ENCODE measurements at regions not wholly inside any gene's neighbourhood (a gene's known extent, or its start where the extent isn't known, plus 50 kb on each side); places are given as distances from the start of the nearest gene placed in this dataset.

DNA sequence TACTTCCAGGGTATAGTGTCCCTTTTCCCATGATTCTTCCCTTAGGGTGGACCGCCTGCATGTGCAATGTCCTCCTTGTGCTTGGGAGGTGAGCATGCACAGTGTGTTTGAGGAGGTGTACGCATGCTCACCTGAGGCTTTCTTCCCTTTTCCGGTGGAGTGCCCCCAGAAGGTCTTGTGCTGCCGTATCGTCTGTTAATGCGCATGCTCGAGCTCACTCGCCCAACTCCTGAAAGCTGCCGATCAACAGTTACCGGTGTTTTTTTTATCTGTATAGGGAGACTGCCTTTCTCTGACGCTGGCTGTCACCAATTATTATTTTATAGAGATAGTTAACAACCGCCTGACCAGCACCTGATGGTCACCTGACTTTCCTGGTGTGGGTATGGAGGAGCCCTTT is 458.8 kb upstream of the MEX3C start:
- H3K4me3 ChIP-seq = no peak overlapping the region
- DNase-seq = no peak
- H3K4me1 ChIP-seq = no peaks in the 10 kb centered on the region
- TF ChIP-seq POLR2A (IDR thresholded peaks at IDR 0.05) = no peak
- TF ChIP-seq, protein P1, sequence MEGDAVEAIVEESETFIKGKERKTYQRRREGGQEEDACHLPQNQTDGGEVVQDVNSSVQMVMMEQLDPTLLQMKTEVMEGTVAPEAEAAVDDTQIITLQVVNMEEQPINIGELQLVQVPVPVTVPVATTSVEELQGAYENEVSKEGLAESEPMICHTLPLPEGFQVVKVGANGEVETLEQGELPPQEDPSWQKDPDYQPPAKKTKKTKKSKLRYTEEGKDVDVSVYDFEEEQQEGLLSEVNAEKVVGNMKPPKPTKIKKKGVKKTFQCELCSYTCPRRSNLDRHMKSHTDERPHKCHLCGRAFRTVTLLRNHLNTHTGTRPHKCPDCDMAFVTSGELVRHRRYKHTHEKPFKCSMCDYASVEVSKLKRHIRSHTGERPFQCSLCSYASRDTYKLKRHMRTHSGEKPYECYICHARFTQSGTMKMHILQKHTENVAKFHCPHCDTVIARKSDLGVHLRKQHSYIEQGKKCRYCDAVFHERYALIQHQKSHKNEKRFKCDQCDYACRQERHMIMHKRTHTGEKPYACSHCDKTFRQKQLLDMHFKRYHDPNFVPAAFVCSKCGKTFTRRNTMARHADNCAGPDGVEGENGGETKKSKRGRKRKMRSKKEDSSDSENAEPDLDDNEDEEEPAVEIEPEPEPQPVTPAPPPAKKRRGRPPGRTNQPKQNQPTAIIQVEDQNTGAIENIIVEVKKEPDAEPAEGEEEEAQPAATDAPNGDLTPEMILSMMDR (IDR thresholded peaks at IDR 0.05) = no peak
- no peak overlapping the region for H3K27ac ChIP-seq
- H3K9me3 ChIP-seq = no peaks in the 10 kb centered on the region
- H3K36me3 ChIP-seq = no peaks in the 10 kb centered on the region
- no peaks in the 10 kb centered on the region for H3K27me3 ChIP-seq
- intact Hi-C loops (cut with DNase I; ENCODE audit: low total_unique reads) = no loop called here

DNA sequence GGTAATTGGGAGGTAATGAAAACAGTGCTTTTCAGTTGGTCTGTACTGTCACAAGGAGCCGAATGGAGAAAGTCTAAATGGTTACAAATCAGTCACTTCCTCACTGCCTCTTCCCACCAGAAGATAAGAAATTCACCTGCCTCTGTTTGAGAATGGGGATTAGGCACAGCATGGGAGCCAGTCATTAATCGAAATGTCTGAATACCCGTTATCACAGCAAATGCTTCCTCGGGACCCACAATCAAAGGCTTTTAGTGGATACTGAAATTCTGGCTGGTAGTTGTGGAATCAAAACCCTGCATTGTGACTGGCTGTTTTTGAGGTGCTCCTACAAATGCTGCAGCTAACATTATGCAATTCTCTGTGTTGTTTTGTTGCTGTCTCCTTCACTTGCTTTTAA is 461.0 kb upstream of the MEX3C start:
- DNase-seq = no peak
- no peaks in the 10 kb centered on the region for H3K36me3 ChIP-seq
- no peak overlapping the region for H3K27ac ChIP-seq
- TF ChIP-seq, protein P1 (IDR thresholded peaks at IDR 0.05) = no peak
- TF ChIP-seq POLR2A (IDR thresholded peaks at IDR 0.05) = no peak
- no peaks in the 10 kb centered on the region for H3K9me3 ChIP-seq
- intact Hi-C loops (cut with DNase I; ENCODE audit: low total_unique reads) = no loop called here
- no peak overlapping the region for H3K4me3 ChIP-seq
- H3K27me3 ChIP-seq = no peaks in the 10 kb centered on the region
- no peaks in the 10 kb centered on the region for H3K4me1 ChIP-seq

DNA sequence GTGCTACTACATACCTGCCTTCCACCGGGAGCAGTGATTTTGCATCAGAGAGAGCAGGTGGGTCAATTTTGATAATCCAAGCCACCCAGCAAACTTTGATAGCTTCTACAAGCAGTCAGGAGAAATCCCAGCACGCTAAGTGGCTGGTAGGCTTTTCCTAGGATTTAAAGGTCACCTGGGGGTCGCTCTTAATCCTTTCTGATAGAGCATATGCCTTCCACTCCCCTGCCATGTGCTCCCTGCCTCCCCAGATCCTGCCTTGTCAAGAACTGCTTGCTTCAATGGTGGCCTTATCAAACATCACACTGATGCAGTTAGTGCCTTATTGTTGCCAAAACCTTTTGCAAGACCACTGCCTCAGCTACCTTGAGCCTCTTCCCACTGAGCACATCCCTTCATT is 462.3 kb upstream of the MEX3C start:
- intact Hi-C loops (cut with DNase I; ENCODE audit: low total_unique reads) = no loop called here

DNA sequence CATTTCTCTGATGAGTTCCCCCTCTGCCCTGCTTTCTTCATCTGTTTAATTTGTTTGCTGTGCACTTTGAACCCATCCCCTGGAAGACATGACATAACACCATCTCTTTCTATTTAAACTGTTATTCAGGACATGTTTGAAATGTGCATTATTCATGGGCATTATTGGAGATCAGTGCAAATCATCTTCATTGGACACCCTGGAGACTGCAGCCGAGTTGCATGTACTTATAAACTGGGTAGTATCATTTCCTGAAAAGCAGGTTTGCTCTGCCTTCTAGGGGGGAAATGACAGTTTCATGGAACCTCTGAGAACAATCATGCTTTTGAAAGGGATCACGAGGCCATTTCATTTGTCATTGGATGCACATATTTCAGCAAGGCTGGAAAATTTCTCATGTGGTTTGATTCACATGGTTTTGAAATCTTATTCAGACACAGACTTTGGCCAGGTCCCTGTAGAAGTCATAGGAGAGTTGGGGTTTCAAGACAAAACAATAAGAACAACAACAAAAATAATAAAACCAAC is 462.8 kb upstream of the MEX3C start:
- DNase-seq = no peak
- Histone ChIP-seq H3K4me1 (no peaks in the 10 kb centered on the region), H3K27me3 (no peaks in the 10 kb centered on the region), H3K9me3 (no peaks in the 10 kb centered on the region), H3K36me3 (no peaks in the 10 kb centered on the region), H3K4me3 (no peak overlapping the region), H3K27ac (no peak overlapping the region)
- TF ChIP-seq POLR2A (IDR thresholded peaks at IDR 0.05) = no peak
- TF ChIP-seq, protein P1 (IDR thresholded peaks at IDR 0.05) = no peak
- intact Hi-C loops (cut with DNase I; ENCODE audit: low total_unique reads) = no loop called here

More for the DNA sequence above, 462.3 kb upstream of the MEX3C start:
- DNase-seq = no peak
- no peaks in the 10 kb centered on the region for H3K27me3 ChIP-seq
- no peak overlapping the region for H3K4me3 ChIP-seq
- no peaks in the 10 kb centered on the region for H3K36me3 ChIP-seq
- no peaks in the 10 kb centered on the region for H3K4me1 ChIP-seq
- H3K27ac ChIP-seq = no peak overlapping the region
- TF ChIP-seq, protein P1 (IDR thresholded peaks at IDR 0.05) = no peak
- TF ChIP-seq POLR2A (IDR thresholded peaks at IDR 0.05) = no peak
- H3K9me3 ChIP-seq = no peaks in the 10 kb centered on the region

DNA sequence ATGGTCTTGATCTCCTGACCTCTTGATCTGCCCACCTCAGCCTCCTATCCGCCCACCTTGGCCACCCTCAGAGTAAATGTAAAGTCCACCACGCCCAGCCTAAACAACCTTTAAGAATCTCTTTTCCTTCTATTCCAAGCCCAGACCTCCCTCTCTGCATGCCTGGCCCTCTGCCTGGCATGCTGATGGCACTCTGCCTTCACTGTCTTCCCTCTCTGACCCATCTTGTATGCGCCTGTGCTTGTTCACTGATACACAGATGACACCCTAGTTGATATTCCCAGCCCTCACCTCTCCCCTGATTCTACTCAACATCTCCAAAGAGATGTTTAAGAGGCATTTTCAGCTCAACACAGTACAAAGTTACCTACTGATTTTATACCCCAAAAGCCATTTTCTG is 466.8 kb upstream of the MEX3C start:
- H3K27ac ChIP-seq = no peak overlapping the region
- no peaks in the 10 kb centered on the region for H3K9me3 ChIP-seq
- H3K4me3 ChIP-seq = no peak overlapping the region
- no peak for TF ChIP-seq POLR2A (IDR thresholded peaks at IDR 0.05)
- TF ChIP-seq, protein P1 (IDR thresholded peaks at IDR 0.05) = no peak
- intact Hi-C loops (cut with DNase I; ENCODE audit: low total_unique reads) = no loop called here
- H3K36me3 ChIP-seq = no peaks in the 10 kb centered on the region
- no peaks in the 10 kb centered on the region for H3K4me1 ChIP-seq
- H3K27me3 ChIP-seq = no peaks in the 10 kb centered on the region
- no peak for DNase-seq

All from uterus (tissue), 3 donors.